ENCODE measurements at regions not wholly inside any gene's neighbourhood (a gene's known extent, or its start where the extent isn't known, plus 50 kb on each side); places are given as distances from the start of the nearest gene placed in this dataset.

GRCh38 chrX:78527818-78528217, 131.3 kb downstream of the RTL3 start:
- H3K27ac Mint-ChIP-seq, result no peak overlapping the region
- no peak for DNase-seq
- no peaks in the 10 kb centered on the region for H3K36me3 Mint-ChIP-seq
- H3K27me3 Mint-ChIP-seq, result no peaks in the 10 kb centered on the region
- no peak overlapping the region for H3K4me3 Mint-ChIP-seq
- no peaks in the 10 kb centered on the region for H3K9me3 Mint-ChIP-seq
- ATAC-seq (replicated peaks), result no peak
- peaks cover 0 to 14% of the 10 kb centered on the region in 2 donors for H3K4me1 Mint-ChIP-seq

GRCh38 chrX:78527263-78527662, 131.9 kb downstream of the RTL3 start:
- ATAC-seq (replicated peaks) (peak; percentile 46 to 85), DNase-seq (no peak)
- no peak overlapping the region for H3K27ac Mint-ChIP-seq
- no peak overlapping the region for H3K4me3 Mint-ChIP-seq
- peaks cover 0 to 11% of the 10 kb centered on the region in 2 donors for H3K4me1 Mint-ChIP-seq
- H3K27me3 Mint-ChIP-seq, result no peaks in the 10 kb centered on the region
- H3K9me3 Mint-ChIP-seq, result no peaks in the 10 kb centered on the region
- H3K36me3 Mint-ChIP-seq, result no peaks in the 10 kb centered on the region

- no peak overlapping the region for H3K27ac Mint-ChIP-seq
- DNase-seq (no peak), ATAC-seq (replicated peaks) (no peak)
- H3K9me3 Mint-ChIP-seq, result no peaks in the 10 kb centered on the region
- H3K36me3 Mint-ChIP-seq, result peaks cover 0 to 2% of the 10 kb centered on the region in 2 donors
- H3K27me3 Mint-ChIP-seq, result no peaks in the 10 kb centered on the region
- H3K4me1 Mint-ChIP-seq, result peaks cover 0 to 10% of the 10 kb centered on the region in 2 donors
- no peak overlapping the region for H3K4me3 Mint-ChIP-seq
Measured at GRCh38 chrX:78522601-78523000, 136.5 kb downstream of the RTL3 start.

GRCh38 chrX:78517124-78517523, 142.0 kb downstream of the RTL3 start:
- peaks cover 0 to 3% of the 10 kb centered on the region in 2 donors for H3K36me3 Mint-ChIP-seq
- peak overlapping the region in 1 of 2 donors; percentile 46 for H3K4me3 Mint-ChIP-seq
- H3K4me1 Mint-ChIP-seq, result peaks cover 4 to 33% of the 10 kb centered on the region in 2 donors
- peak; percentile 93 to 95 for ATAC-seq (replicated peaks)
- H3K27ac Mint-ChIP-seq, result peak overlapping the region; percentile 88
- peaks cover 4 to 5% of the 10 kb centered on the region in 2 donors for H3K9me3 Mint-ChIP-seq
- H3K27me3 Mint-ChIP-seq, result no peaks in the 10 kb centered on the region
- peak; percentile 54 for DNase-seq

GRCh38 chrX:78514852-78515251, 144.3 kb downstream of the RTL3 start:
- DNase-seq (no peak), ATAC-seq (replicated peaks) (peak; percentile 66 to 67)
- H3K4me3 Mint-ChIP-seq, result no peak overlapping the region
- peaks cover 0 to 3% of the 10 kb centered on the region in 2 donors for H3K36me3 Mint-ChIP-seq
- peak overlapping the region; percentile 0 for H3K27ac Mint-ChIP-seq
- peaks cover 5 to 6% of the 10 kb centered on the region in 2 donors for H3K9me3 Mint-ChIP-seq
- no peaks in the 10 kb centered on the region for H3K27me3 Mint-ChIP-seq
- H3K4me1 Mint-ChIP-seq, result peaks cover 4 to 38% of the 10 kb centered on the region in 2 donors

GRCh38 chrX:78513971-78514738, 145.0 kb downstream of the RTL3 start:
- Mint-ChIP-seq H3K36me3 (peaks cover 0 to 3% of the 10 kb centered on the region in 2 donors), H3K27ac (peak overlapping the region; percentile 0), H3K9me3 (peaks cover 5 to 6% of the 10 kb centered on the region in 2 donors), H3K4me3 (no peak overlapping the region), H3K27me3 (no peaks in the 10 kb centered on the region), H3K4me1 (peaks cover 4 to 38% of the 10 kb centered on the region in 2 donors)
- DNase-seq (no peak), ATAC-seq (replicated peaks) (no peak)

GRCh38 chrX:78506248-78506647, 152.9 kb downstream of the RTL3 start:
- Mint-ChIP-seq H3K4me1 (peaks cover 4 to 24% of the 10 kb centered on the region in 2 donors), H3K9me3 (peaks cover 0 to 2% of the 10 kb centered on the region in 2 donors), H3K4me3 (no peak overlapping the region), H3K36me3 (no peaks in the 10 kb centered on the region), H3K27ac (no peak overlapping the region), H3K27me3 (no peaks in the 10 kb centered on the region)
- ATAC-seq (replicated peaks) (peak; percentile 46 to 80), DNase-seq (no peak)

GRCh38 chrX:78496483-78496882, 162.6 kb downstream of the RTL3 start:
- Mint-ChIP-seq H3K27ac (no peak overlapping the region), H3K27me3 (peaks cover under 1 to 4% of the 10 kb centered on the region in 2 donors), H3K9me3 (no peaks in the 10 kb centered on the region), H3K4me1 (peaks cover 0 to 6% of the 10 kb centered on the region in 2 donors), H3K4me3 (no peak overlapping the region), H3K36me3 (no peaks in the 10 kb centered on the region)
- DNase-seq, result no peak
- no peak for ATAC-seq (replicated peaks)

- Mint-ChIP-seq H3K27ac (no peak overlapping the region), H3K9me3 (no peaks in the 10 kb centered on the region), H3K4me3 (no peak overlapping the region), H3K4me1 (peaks cover 0 to 6% of the 10 kb centered on the region in 2 donors), H3K27me3 (peaks cover 4 to 6% of the 10 kb centered on the region in 2 donors), H3K36me3 (no peaks in the 10 kb centered on the region)
- no peak for ATAC-seq (replicated peaks)
- no peak for DNase-seq
Measured at GRCh38 chrX:78493180-78493579, 165.8 kb upstream of the CYSLTR1 start.

GRCh38 chrX:78476701-78477100, 149.3 kb upstream of the CYSLTR1 start:
- Mint-ChIP-seq H3K27ac (no peak overlapping the region), H3K4me3 (no peak overlapping the region), H3K9me3 (peaks cover 4 to 8% of the 10 kb centered on the region in 2 donors), H3K4me1 (no peaks in the 10 kb centered on the region), H3K36me3 (no peaks in the 10 kb centered on the region), H3K27me3 (peaks cover 0 to 3% of the 10 kb centered on the region in 2 donors)
- no peak for ATAC-seq (replicated peaks)
- DNase-seq, result no peak

GRCh38 chrX:78456909-78457308, 129.5 kb upstream of the CYSLTR1 start:
- Mint-ChIP-seq H3K9me3 (peaks cover 0 to 12% of the 10 kb centered on the region in 2 donors), H3K27me3 (no peaks in the 10 kb centered on the region), H3K36me3 (peaks cover 5 to 6% of the 10 kb centered on the region in 2 donors), H3K27ac (no peak overlapping the region), H3K4me3 (no peak overlapping the region), H3K4me1 (no peaks in the 10 kb centered on the region)
- peak; percentile 83 to 90 for ATAC-seq (replicated peaks)
- no peak for DNase-seq

GRCh38 chrX:78455901-78456300, 128.5 kb upstream of the CYSLTR1 start:
- Mint-ChIP-seq H3K27ac (no peak overlapping the region), H3K36me3 (peaks cover 5 to 6% of the 10 kb centered on the region in 2 donors), H3K27me3 (no peaks in the 10 kb centered on the region), H3K9me3 (peaks cover 0 to 16% of the 10 kb centered on the region in 2 donors), H3K4me3 (no peak overlapping the region), H3K4me1 (no peaks in the 10 kb centered on the region)
- DNase-seq, result no peak
- no peak for ATAC-seq (replicated peaks)

- Mint-ChIP-seq H3K4me1 (no peaks in the 10 kb centered on the region), H3K4me3 (no peak overlapping the region), H3K36me3 (peaks cover 3% of the 10 kb centered on the region in 2 donors), H3K27me3 (no peaks in the 10 kb centered on the region), H3K27ac (no peak overlapping the region), H3K9me3 (peaks cover 3 to 17% of the 10 kb centered on the region in 2 donors)
- DNase-seq, result no peak
- ATAC-seq (replicated peaks), result no peak
Measured at GRCh38 chrX:78452356-78452755, 124.9 kb upstream of the CYSLTR1 start.

GRCh38 chrX:78437621-78438020, 110.2 kb upstream of the CYSLTR1 start:
- Mint-ChIP-seq H3K9me3 (peaks cover 0 to 2% of the 10 kb centered on the region in 2 donors), H3K27ac (no peak overlapping the region), H3K27me3 (no peaks in the 10 kb centered on the region), H3K4me1 (no peaks in the 10 kb centered on the region), H3K36me3 (no peaks in the 10 kb centered on the region), H3K4me3 (no peak overlapping the region)
- DNase-seq (no peak), ATAC-seq (replicated peaks) (no peak)

GRCh38 chrX:78429172-78429571, 101.8 kb upstream of the CYSLTR1 start:
- ATAC-seq (replicated peaks) (no peak), DNase-seq (no peak)
- Mint-ChIP-seq H3K27me3 (no peaks in the 10 kb centered on the region), H3K9me3 (peaks cover 6 to 7% of the 10 kb centered on the region in 2 donors), H3K4me1 (no peaks in the 10 kb centered on the region), H3K4me3 (no peak overlapping the region), H3K36me3 (no peaks in the 10 kb centered on the region), H3K27ac (no peak overlapping the region)

Measured in stimulated activated naive B cell treated with anti-CD40 and anti-IgM and Interleukin-4, amounts not matched to agents 10 μg/mL and 1 μg/mL and 100 μg/mL, for 72 hours (primary cell).